ENCODE measurements at regions not wholly inside any gene's neighbourhood (a gene's known extent, or its start where the extent isn't known, plus 50 kb on each side); places are given as distances from the start of the nearest gene placed in this dataset.

DNA sequence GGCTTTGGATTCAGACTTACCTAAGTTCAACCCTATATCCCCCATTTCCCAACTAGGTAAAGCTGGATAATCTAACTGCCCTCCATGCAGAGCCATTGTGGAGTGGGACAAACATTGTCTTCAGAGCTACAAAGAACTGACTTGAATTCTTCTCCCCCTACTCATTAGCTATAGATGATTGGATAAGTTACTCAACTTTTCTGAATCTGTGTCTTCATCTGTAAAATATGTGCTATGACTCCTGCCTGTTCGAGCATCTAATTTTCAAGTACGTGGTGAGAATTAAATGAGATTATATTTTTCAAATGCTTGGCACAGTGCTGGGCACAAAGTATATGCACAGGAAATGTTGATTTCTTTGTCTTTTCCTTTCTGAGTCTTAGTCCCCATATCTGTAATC, 240.3 kb upstream of the TCF21 start:
- POLR2A ChIA-PET (ENCODE audit: low non-redundant PET), result no interaction called here
- intact Hi-C loops (cut with micrococcal nuclease; ENCODE audit: unreplicated experiment), result no loop called here
- no peak for TF ChIP-seq EZH2 (IDR thresholded peaks at IDR 0.05; ENCODE audit: borderline replicate concordance, low read depth, low read length, poor library complexity, severe bottlenecking)
- TF ChIP-seq, protein P1, sequence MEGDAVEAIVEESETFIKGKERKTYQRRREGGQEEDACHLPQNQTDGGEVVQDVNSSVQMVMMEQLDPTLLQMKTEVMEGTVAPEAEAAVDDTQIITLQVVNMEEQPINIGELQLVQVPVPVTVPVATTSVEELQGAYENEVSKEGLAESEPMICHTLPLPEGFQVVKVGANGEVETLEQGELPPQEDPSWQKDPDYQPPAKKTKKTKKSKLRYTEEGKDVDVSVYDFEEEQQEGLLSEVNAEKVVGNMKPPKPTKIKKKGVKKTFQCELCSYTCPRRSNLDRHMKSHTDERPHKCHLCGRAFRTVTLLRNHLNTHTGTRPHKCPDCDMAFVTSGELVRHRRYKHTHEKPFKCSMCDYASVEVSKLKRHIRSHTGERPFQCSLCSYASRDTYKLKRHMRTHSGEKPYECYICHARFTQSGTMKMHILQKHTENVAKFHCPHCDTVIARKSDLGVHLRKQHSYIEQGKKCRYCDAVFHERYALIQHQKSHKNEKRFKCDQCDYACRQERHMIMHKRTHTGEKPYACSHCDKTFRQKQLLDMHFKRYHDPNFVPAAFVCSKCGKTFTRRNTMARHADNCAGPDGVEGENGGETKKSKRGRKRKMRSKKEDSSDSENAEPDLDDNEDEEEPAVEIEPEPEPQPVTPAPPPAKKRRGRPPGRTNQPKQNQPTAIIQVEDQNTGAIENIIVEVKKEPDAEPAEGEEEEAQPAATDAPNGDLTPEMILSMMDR (conservative IDR thresholded peaks at IDR 0.05; ENCODE audit: low read depth, low read length), result no peak
- no peak for DNase-seq (ENCODE audit: low spot score)
- Histone ChIP-seq H3K27me3 (replicated peaks; ENCODE audit: insufficient read depth, low read depth, low read length, poor library complexity) (peaks cover 44% of the 10 kb centered on the region), H3K36me3 (ENCODE audit: insufficient read depth, low read length, poor library complexity, severe bottlenecking) (no peaks in the 10 kb centered on the region), H3K4me1 (ENCODE audit: insufficient read depth, low read length, poor library complexity, severe bottlenecking) (peaks cover 18% of the 10 kb centered on the region), H3K27ac (ENCODE audit: low read depth, low read length, poor library complexity, severe bottlenecking) (no peak overlapping the region), H3K4me3 (ENCODE audit: low read depth, low read length, poor library complexity, severe bottlenecking) (no peak overlapping the region), H3K9me3 (ENCODE audit: low read depth, low read length, poor library complexity, severe bottlenecking) (no peaks in the 10 kb centered on the region)
- CTCF ChIA-PET, result no interaction called here
- no TSS peak for BruUV-seq (replicated peaks)

DNA sequence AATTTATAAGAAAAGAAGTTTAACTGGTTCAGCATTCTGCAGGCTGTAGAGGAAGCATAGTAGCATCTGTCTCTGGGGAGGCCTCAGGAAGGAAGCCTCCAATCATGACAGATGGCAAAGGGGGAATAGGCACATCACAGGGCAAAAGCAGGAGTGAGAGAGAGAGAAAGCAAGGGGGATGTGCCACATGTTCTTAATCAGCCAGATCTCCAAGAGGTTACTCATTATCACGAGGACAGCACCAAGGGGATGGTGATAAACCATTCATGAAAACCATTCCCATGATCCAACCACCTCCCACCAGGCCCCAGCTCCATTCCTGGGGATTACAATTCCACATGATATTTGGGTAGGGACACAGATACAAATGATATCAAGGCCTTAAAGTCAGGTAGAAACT, 217.5 kb upstream of the TCF21 start:
- CTCF ChIA-PET, result no interaction called here

DNA sequence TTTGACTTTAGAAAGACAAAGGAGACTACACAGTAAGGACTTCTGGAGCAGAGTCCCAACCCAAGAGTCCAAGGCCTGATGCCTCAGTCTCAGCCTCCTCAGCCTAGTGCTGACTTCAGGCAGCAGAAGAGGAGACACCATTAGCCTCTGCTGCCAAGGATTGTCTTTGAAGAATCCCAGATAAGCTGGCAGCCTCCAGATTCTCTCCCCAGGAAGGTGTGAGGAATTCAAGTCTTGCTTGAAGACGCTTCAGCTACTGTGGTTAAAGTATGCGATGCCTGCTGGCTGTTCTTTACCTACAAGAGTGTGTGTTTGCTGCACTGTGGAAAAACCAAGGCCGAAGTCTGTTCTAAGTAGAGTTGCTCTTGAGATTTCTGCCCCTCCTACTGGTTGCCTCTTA, 215.9 kb upstream of the TCF21 start:
- H3K9me3 ChIP-seq (ENCODE audit: low read depth, low read length, poor library complexity, severe bottlenecking), result no peaks in the 10 kb centered on the region
- no peak overlapping the region for H3K4me3 ChIP-seq (ENCODE audit: low read depth, low read length, poor library complexity, severe bottlenecking)
- DNase-seq (ENCODE audit: low spot score), result no peak
- no peaks in the 10 kb centered on the region for H3K4me1 ChIP-seq (ENCODE audit: insufficient read depth, low read length, poor library complexity, severe bottlenecking)
- H3K27ac ChIP-seq (ENCODE audit: low read depth, low read length, poor library complexity, severe bottlenecking), result no peak overlapping the region
- peaks cover 80% of the 10 kb centered on the region for H3K27me3 ChIP-seq (replicated peaks; ENCODE audit: insufficient read depth, low read depth, low read length, poor library complexity)
- H3K36me3 ChIP-seq (ENCODE audit: insufficient read depth, low read length, poor library complexity, severe bottlenecking), result no peaks in the 10 kb centered on the region
- no peak for TF ChIP-seq EZH2 (IDR thresholded peaks at IDR 0.05; ENCODE audit: borderline replicate concordance, low read depth, low read length, poor library complexity, severe bottlenecking)
- TF ChIP-seq, protein P1 (conservative IDR thresholded peaks at IDR 0.05; ENCODE audit: low read depth, low read length), result no peak
- ChIA-PET CTCF (no interaction called here), POLR2A (ENCODE audit: low non-redundant PET) (no interaction called here)
- BruUV-seq (replicated peaks), result no TSS peak
- intact Hi-C loops (cut with micrococcal nuclease; ENCODE audit: unreplicated experiment), result no loop called here

More for the DNA sequence above, 217.5 kb upstream of the TCF21 start:
- no TSS peak for BruUV-seq (replicated peaks)
- intact Hi-C loops (cut with micrococcal nuclease; ENCODE audit: unreplicated experiment), result no loop called here
- H3K4me3 ChIP-seq (ENCODE audit: low read depth, low read length, poor library complexity, severe bottlenecking), result no peak overlapping the region
- TF ChIP-seq, protein P1 (conservative IDR thresholded peaks at IDR 0.05; ENCODE audit: low read depth, low read length), result no peak
- TF ChIP-seq EZH2 (IDR thresholded peaks at IDR 0.05; ENCODE audit: borderline replicate concordance, low read depth, low read length, poor library complexity, severe bottlenecking), result no peak
- DNase-seq (ENCODE audit: low spot score), result no peak
- H3K36me3 ChIP-seq (ENCODE audit: insufficient read depth, low read length, poor library complexity, severe bottlenecking), result no peaks in the 10 kb centered on the region
- POLR2A ChIA-PET (ENCODE audit: low non-redundant PET), result no interaction called here
- H3K4me1 ChIP-seq (ENCODE audit: insufficient read depth, low read length, poor library complexity, severe bottlenecking), result no peaks in the 10 kb centered on the region
- no peaks in the 10 kb centered on the region for H3K9me3 ChIP-seq (ENCODE audit: low read depth, low read length, poor library complexity, severe bottlenecking)
- no peak overlapping the region for H3K27ac ChIP-seq (ENCODE audit: low read depth, low read length, poor library complexity, severe bottlenecking)
- peaks cover 75% of the 10 kb centered on the region for H3K27me3 ChIP-seq (replicated peaks; ENCODE audit: insufficient read depth, low read depth, low read length, poor library complexity)
